Fibroblast of pulmonary artery (primary cell): ENCODE measurements at regions not wholly inside any gene's neighbourhood (a gene's known extent, or its start where the extent isn't known, plus 50 kb on each side); places are given as distances from the start of the nearest gene placed in this dataset.

Source experiments
- DNase-seq: peaks from one replicate; pipeline ENCODE4 v3.0.0-alpha.2; 2010; ENCODE audit warnings: low read depth
- H3K4me3 ChIP-seq: replicated peaks from 2 replicates; pipeline ENCODE4 v1.5.1; 2011; ENCODE audit warnings: low read depth, mild to moderate bottlenecking, control low read depth, low read length, moderate library complexity
- TF ChIP-seq, protein P1 (sequence below): IDR thresholded peaks from 2 replicates; pipeline ENCODE4 v1.5.1; 2011; ENCODE audit warnings: mild to moderate bottlenecking, control low read depth, low read length, inconsistent platforms; ENCODE audit errors: missing control alignments

DNA sequence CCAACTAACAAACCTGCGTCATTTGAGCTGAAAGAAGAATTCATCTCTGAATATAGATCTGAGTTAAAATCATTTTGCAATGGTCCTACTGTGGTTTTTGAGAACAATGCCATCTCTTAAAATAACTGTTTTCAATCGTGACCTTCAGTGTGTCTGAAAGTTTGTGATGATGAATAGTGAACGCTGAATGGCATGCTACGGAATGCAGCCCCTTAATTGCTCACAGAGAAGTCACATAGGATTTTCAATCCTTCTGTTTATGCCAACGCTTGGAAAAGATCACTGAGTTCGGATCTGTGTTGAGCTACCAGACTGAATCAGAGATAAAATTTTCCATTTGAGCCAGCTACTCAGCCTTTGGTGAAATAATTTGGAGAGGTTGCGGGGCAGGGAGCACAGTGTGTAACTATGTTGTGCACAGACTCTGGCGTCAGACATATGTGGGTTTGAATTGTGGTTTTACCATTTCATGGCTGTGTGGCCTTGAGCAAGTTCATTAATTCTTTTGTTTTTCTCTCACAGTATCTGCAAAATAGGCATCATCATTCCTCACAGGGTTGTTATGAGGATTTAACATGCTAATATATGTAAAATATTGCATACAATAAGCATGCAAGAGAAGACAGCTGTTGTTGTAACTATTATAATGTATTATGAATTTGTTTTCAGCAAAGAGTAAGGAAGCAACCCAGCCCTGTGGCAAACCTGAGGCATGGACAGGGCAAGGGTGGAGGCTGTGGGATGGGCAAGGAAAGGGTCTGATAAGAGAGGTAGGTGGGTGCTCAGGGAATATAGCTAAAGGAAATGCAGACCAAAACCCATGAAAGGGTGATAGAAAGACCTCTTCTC, 679.9 kb downstream of the KCNA4 start:
- DNase-seq = peak; percentile 62
- TF ChIP-seq, protein P1, sequence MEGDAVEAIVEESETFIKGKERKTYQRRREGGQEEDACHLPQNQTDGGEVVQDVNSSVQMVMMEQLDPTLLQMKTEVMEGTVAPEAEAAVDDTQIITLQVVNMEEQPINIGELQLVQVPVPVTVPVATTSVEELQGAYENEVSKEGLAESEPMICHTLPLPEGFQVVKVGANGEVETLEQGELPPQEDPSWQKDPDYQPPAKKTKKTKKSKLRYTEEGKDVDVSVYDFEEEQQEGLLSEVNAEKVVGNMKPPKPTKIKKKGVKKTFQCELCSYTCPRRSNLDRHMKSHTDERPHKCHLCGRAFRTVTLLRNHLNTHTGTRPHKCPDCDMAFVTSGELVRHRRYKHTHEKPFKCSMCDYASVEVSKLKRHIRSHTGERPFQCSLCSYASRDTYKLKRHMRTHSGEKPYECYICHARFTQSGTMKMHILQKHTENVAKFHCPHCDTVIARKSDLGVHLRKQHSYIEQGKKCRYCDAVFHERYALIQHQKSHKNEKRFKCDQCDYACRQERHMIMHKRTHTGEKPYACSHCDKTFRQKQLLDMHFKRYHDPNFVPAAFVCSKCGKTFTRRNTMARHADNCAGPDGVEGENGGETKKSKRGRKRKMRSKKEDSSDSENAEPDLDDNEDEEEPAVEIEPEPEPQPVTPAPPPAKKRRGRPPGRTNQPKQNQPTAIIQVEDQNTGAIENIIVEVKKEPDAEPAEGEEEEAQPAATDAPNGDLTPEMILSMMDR = no peak
- H3K4me3 ChIP-seq = no peak overlapping the region

- TF ChIP-seq, protein P1 = no peak
- DNase-seq = no peak
- no peak overlapping the region for H3K4me3 ChIP-seq
These were observed 682.1 kb downstream of the KCNA4 start for GRCh38 chr11:29334776-29335130.

GRCh38 chr11:29333993-29334775, 682.6 kb downstream of the KCNA4 start:
- H3K4me3 ChIP-seq = no peak overlapping the region
- TF ChIP-seq, protein P1 = peak; percentile 55
- DNase-seq = peak; percentile 80

DNA sequence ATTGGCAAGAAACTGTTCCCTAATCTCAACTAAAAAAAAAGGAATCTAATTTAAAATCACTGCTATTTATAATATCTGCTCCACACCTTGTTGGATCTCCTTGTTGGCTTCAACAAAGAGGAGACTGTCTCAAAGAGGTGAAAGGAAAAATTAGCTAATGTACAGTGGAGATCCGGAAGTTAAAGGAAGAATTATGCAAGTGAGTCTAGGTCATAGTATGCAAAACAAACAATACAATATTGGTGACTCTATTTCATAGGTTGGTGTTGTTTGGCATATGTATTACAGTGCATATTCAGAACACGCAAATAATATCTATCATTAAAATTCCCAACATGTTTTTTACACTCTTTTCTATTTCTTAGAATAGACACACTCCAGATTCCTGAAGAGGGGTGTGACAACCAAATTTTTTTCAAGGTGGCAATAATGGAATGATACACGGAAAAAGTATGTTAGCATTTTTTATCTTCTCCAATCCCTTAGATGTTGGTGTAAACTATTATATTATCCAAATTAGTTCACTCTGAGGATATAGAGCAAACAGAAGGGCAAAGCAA, 685.3 kb downstream of the KCNA4 start:
- TF ChIP-seq, protein P1 = no peak
- DNase-seq = no peak
- no peak overlapping the region for H3K4me3 ChIP-seq

- no peak overlapping the region for H3K4me3 ChIP-seq
- TF ChIP-seq, protein P1 = peak; percentile 87
- DNase-seq = peak; percentile 85
These were observed 687.8 kb downstream of the KCNA4 start for GRCh38 chr11:29328961-29329441.

DNA sequence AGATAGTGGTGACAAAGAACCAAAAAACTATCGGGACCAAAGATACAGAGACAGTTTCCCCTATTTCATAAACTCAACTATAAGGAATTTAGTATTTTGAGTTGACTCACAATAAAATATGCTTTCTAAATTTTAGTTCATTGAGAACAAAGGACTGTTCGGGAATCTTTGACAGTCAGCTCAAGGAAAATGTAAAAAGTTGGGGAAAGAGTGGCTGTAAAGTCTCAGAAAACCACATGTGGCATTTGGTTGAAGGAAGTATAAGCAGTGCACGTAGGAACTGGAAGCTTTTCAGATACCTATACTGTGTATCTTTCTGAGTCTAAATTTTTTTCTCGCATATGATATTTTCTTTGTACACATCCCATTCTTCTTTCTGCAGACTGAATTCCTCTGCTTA, 688.9 kb downstream of the KCNA4 start:
- TF ChIP-seq, protein P1 = no peak
- H3K4me3 ChIP-seq = no peak overlapping the region
- DNase-seq = no peak
